ENCODE measurements at regions not wholly inside any gene's neighbourhood (a gene's known extent, or its start where the extent isn't known, plus 50 kb on each side); places are given as distances from the start of the nearest gene placed in this dataset.

- no peak overlapping the region for H3K4me2 ChIP-seq
- H3K9me2 ChIP-seq (ENCODE audit: insufficient read depth) = 0 out of 2 replicates have a peak, but pooled peaks cover 6% of the 10 kb centered on the region
- H3K27me3 ChIP-seq (ENCODE audit: insufficient read depth) = no peaks in the 10 kb centered on the region
- no peaks in the 10 kb centered on the region for H3K36me3 ChIP-seq (ENCODE audit: insufficient read depth)
- no peak overlapping the region for H3K27ac ChIP-seq (ENCODE audit: low read depth)
- TF ChIP-seq ZNF331 (CRISPR knock-in tag; IDR thresholded peaks at IDR 0.05; ENCODE audit: low read depth) (no peak), EZH2phosphoT487 (IDR thresholded peaks at IDR 0.05; ENCODE audit: unreplicated experiment) (no peak), EZH2 (IDR thresholded peaks at IDR 0.05; ENCODE audit: low read depth, unreplicated experiment) (no peak), CREB1 (CRISPR knock-in tag; IDR thresholded peaks at IDR 0.05; ENCODE audit: low read depth) (no peak), ETS1 (IDR thresholded peaks at IDR 0.05) (no peak), POLR2AphosphoS5 (IDR thresholded peaks at IDR 0.05; ENCODE audit: low read depth) (no peak), NANOG (IDR thresholded peaks at IDR 0.05; ENCODE audit: borderline replicate concordance) (no peak), ZNF462 (CRISPR knock-in tag; IDR thresholded peaks at IDR 0.05) (no peak), STAT1 (IDR thresholded peaks at IDR 0.05; ENCODE audit: unreplicated experiment) (no peak), REST (IDR thresholded peaks at IDR 0.05; ENCODE audit: unreplicated experiment) (no peak), CTCF (conservative IDR thresholded peaks at IDR 0.05; ENCODE audit: low read depth in 2 of 2) (no peak), ZNF114 (CRISPR knock-in tag; IDR thresholded peaks at IDR 0.05) (no peak), JUNB (IDR thresholded peaks at IDR 0.05; ENCODE audit: unreplicated experiment) (no peak)
- H3K27ac Mint-ChIP-seq = no peak overlapping the region
- DNase-seq (ENCODE audit: low spot score) (no peak), ATAC-seq (no peak)
- no peak overlapping the region for H3K4me3 ChIP-seq
- H3K36me3 Mint-ChIP-seq (ENCODE audit: low read depth) = no peaks in the 10 kb centered on the region
- H3K9me3 Mint-ChIP-seq = no peaks in the 10 kb centered on the region
- no peak overlapping the region for H2AFZ ChIP-seq
- peaks cover 32% of the 10 kb centered on the region for H3K4me1 Mint-ChIP-seq
- peaks cover 12% of the 10 kb centered on the region for H3K4me1 ChIP-seq (ENCODE audit: insufficient read depth)
- no peaks in the 10 kb centered on the region for H4K20me1 ChIP-seq (replicated peaks; ENCODE audit: insufficient read depth)
- 0 out of 2 replicates have a peak, but pooled peaks cover 2% of the 10 kb centered on the region for H3F3A ChIP-seq (replicated peaks; ENCODE audit: low read depth)
- no peak overlapping the region for H3K4me3 Mint-ChIP-seq
- peaks cover 4% of the 10 kb centered on the region for H3K27me3 Mint-ChIP-seq (ENCODE audit: insufficient read depth, low read depth, poor library complexity)
- H3K79me2 ChIP-seq (replicated peaks; ENCODE audit: insufficient read depth) = no peaks in the 10 kb centered on the region
These were observed 515.9 kb downstream of the CD83 start for GRCh38 chr6:14633479-14633878.
